ENCODE measurements at regions not wholly inside any gene's neighbourhood (a gene's known extent, or its start where the extent isn't known, plus 50 kb on each side); places are given as distances from the start of the nearest gene placed in this dataset.
"Not testable (repeated sequence)": the region's sequence is repeated elsewhere in the genome, so short reads cannot be mapped to it uniquely, and the experiment has no call there.

DNA sequence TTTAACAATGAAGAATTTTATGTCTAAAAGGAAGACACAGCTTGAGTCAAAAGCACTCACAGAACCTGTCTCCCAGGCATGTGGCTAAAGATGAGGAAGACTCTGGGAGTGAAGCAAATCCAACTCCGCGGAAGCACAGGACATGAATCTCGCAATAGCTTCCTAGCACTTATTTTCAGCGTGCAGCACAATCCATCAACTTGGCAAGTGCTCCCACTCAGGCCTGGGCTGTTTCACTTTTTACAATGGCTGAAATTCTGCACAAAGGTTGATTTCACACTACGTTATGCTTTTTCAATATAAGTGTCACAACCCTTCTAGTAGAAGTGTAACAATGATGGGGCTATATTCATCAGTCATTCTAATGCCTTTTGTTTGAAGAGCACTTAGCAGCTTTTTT, 180.2 kb downstream of the XPNPEP1 start:
- H3K36me3 Mint-ChIP-seq, result no peaks in the 10 kb centered on the region
- no peak overlapping the region for H3K4me3 Mint-ChIP-seq
- H3K9me3 Mint-ChIP-seq, result no peaks in the 10 kb centered on the region
- no peaks in the 10 kb centered on the region for H3K4me1 Mint-ChIP-seq
- no peak overlapping the region for H3K27ac Mint-ChIP-seq
- H3K27me3 Mint-ChIP-seq, result peaks cover 2% of the 10 kb centered on the region

- H3K36me3 Mint-ChIP-seq, result no peaks in the 10 kb centered on the region
- H3K4me3 Mint-ChIP-seq, result no peak overlapping the region
- H3K27ac Mint-ChIP-seq, result no peak overlapping the region
- no peaks in the 10 kb centered on the region for H3K4me1 Mint-ChIP-seq
- no peaks in the 10 kb centered on the region for H3K9me3 Mint-ChIP-seq
- peaks cover 7% of the 10 kb centered on the region for H3K27me3 Mint-ChIP-seq
These were observed 181.6 kb downstream of the XPNPEP1 start for GRCh38 chr10:109741712-109742111.

DNA sequence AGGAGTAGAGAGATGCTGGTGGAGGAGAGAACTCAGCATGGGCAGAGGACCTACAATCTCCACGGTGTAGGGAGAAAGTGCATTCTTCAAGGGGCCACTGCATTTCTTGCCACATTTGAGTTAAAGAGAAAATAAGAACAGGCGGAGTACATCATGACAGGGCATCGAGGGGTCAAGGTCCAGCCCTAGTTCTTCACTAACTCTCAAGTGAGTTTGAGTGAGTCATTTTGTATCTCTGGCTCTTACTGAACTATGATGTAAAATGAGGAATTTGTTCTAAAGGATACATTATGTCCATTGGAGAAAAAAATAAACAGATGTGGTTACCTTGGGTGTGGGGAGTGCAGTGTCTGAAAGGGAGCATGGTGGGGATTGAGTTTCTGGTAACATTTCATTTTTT, 182.9 kb downstream of the XPNPEP1 start:
- H3K4me1 Mint-ChIP-seq, result no peaks in the 10 kb centered on the region
- H3K4me3 Mint-ChIP-seq, result no peak overlapping the region
- H3K36me3 Mint-ChIP-seq, result no peaks in the 10 kb centered on the region
- H3K9me3 Mint-ChIP-seq, result no peaks in the 10 kb centered on the region
- H3K27ac Mint-ChIP-seq, result no peak overlapping the region
- H3K27me3 Mint-ChIP-seq, result peaks cover 7% of the 10 kb centered on the region

DNA sequence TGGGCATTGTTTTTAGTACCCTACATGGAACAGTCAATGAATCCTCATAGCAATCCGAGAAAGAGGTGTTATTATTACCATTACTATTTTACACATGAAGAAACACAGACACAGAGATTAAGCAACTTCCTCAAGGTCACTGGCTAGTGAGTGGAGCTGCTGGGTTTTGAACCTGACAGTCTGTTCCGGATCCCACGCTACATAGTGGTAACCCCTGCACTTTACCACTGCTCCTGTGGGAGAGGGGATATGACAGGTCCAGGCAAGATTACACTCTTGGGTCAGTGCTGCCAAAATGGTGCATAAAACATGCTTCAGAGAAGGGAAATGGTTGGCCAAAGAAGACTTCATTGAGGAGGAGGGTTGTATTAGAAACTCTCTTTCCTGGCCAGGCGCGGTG, 185.7 kb downstream of the XPNPEP1 start:
- no peaks in the 10 kb centered on the region for H3K4me1 Mint-ChIP-seq
- H3K36me3 Mint-ChIP-seq, result no peaks in the 10 kb centered on the region
- H3K27ac Mint-ChIP-seq, result no peak overlapping the region
- no peak overlapping the region for H3K4me3 Mint-ChIP-seq
- H3K9me3 Mint-ChIP-seq, result no peaks in the 10 kb centered on the region
- H3K27me3 Mint-ChIP-seq, result peaks cover 7% of the 10 kb centered on the region

DNA sequence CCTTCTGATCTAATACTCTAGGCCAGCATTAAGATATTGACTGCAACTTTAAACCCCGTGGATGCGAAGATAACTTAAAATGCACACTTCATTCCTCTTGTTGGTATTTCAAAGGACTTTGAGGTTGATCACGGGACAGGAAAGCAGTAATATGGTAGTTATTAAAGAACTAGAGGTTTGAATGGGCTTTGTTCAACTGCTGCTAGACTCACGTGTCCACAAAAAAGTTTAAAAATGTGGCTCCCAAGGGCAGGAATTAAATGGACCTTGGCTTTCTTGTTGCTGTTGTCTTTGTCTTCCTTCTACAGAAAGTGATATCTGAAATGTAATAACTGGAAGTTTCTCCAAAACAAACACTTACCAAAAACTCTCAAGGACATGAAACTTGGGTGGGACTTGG, 186.3 kb downstream of the XPNPEP1 start:
- H3K27ac Mint-ChIP-seq, result no peak overlapping the region
- H3K4me3 Mint-ChIP-seq, result no peak overlapping the region
- no peaks in the 10 kb centered on the region for H3K9me3 Mint-ChIP-seq
- no peaks in the 10 kb centered on the region for H3K36me3 Mint-ChIP-seq
- peaks cover 7% of the 10 kb centered on the region for H3K27me3 Mint-ChIP-seq
- H3K4me1 Mint-ChIP-seq, result no peaks in the 10 kb centered on the region

DNA sequence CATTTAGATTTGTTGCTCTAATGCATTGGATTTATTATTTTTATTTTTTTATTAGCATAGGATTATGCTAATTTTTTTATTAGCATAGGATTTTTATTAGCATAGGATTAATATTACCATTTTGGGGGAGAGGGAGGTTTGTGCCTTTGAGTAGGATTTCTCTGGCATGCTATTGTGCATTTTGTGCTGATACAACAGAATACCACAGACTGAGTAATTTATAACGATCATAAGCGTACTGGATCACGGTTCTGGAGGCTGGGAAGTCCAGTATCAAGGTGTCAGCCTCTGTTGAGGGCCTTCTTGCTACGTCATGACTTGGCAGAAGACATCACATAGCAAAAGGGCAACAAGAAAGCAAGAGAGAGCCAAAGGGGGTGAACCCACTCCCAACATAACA, 187.5 kb downstream of the XPNPEP1 start:
- no peak overlapping the region for H3K4me3 Mint-ChIP-seq
- no peak overlapping the region for H3K27ac Mint-ChIP-seq
- H3K36me3 Mint-ChIP-seq, result no peaks in the 10 kb centered on the region
- H3K4me1 Mint-ChIP-seq, result no peaks in the 10 kb centered on the region
- peaks cover under 1% of the 10 kb centered on the region for H3K9me3 Mint-ChIP-seq
- peaks cover 7% of the 10 kb centered on the region for H3K27me3 Mint-ChIP-seq

DNA sequence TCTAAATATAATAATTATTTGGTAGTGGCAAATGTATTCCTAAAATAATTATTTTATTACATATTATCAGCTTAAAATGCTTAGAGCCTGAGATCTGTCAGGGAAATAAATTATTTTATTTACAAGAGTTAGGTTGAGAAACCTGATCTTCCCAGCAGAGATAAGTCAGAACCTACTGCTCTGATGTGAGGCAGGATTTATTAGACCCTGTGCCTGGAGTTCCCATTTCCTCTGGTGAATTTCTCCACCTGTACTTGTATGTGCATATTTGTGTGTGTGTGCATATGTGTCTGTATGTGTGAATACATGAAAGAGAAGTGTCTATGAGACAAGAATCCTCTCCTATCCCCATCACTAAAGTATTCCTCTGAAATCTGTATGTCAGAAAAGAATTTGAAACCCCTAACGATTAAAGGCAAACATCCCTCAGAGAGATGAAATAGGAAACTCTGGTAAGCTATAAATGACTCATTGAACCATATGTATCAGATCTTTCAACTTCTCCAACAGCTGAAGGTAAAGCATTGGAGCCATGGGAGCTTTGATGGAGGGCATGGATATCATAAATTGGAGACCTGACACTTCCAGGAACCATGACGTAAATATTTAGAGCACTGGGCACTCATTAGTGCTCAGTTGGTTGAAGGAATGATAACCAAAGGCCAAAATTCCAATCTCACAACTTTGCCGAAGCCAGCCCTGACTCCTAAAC, 190.9 kb downstream of the XPNPEP1 start:
- Mint-ChIP-seq H3K4me3 (no peak overlapping the region), H3K9me3 (peaks cover 4% of the 10 kb centered on the region), H3K27ac (no peak overlapping the region), H3K36me3 (no peaks in the 10 kb centered on the region), H3K27me3 (peaks cover 2% of the 10 kb centered on the region), H3K4me1 (no peaks in the 10 kb centered on the region)

- not testable (repeated sequence) for H3K27ac Mint-ChIP-seq, H3K36me3 Mint-ChIP-seq, H3K4me3 Mint-ChIP-seq, H3K9me3 Mint-ChIP-seq, H3K27me3 Mint-ChIP-seq, H3K4me1 Mint-ChIP-seq
These were observed 193.4 kb downstream of the XPNPEP1 start for GRCh38 chr10:109729895-109730294.

- Mint-ChIP-seq H3K4me3 (no peak overlapping the region), H3K9me3 (peaks cover 4% of the 10 kb centered on the region)
These were observed 195.9 kb downstream of the XPNPEP1 start for GRCh38 chr10:109727436-109727835.

DNA sequence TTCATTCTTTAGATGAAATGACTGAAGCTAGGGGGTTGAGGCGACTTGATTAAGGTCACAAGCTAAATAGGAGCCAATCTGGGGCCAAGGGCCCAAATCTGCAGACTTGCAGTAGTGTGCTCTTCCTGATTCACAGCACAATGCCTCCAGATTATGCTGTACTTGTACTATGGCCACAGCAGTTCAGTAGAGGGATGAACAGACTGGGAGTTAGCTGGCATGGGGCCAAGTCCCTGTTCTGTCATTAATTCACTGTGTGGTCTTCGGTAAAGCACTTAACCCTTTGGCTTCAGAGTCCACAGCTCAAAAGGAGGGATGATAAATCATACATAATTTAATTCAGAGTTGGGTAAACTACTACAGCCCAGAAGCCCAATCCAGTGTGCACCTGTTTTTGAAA, 196.8 kb downstream of the XPNPEP1 start:
- Mint-ChIP-seq H3K27ac (no peak overlapping the region), H3K4me1 (no peaks in the 10 kb centered on the region), H3K4me3 (no peak overlapping the region), H3K9me3 (peaks cover 4% of the 10 kb centered on the region), H3K27me3 (no peaks in the 10 kb centered on the region), H3K36me3 (no peaks in the 10 kb centered on the region)

More at GRCh38 chr10:109727436-109727835, 195.9 kb downstream of the XPNPEP1 start:
- Mint-ChIP-seq H3K36me3 (no peaks in the 10 kb centered on the region), H3K27ac (no peak overlapping the region), H3K27me3 (no peaks in the 10 kb centered on the region), H3K4me1 (no peaks in the 10 kb centered on the region)

DNA sequence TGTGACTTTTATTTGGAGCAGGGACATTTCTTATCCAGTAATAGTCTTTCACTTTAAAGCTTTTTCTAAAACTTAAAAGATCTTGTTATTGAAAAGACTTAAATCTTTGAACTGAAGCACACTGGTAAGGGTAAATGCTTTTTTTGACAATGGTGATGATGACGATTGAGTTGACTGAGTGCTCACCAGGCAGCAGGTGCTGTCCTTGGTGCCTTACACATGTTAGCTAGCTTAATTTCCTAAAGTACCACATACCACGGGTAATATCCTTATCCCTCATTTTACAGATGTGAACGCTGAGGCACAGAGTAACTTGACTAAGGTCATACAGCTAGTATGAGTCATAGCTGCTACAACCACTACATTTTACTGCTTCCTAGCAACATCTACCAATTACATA, 200.0 kb downstream of the XPNPEP1 start:
- no peaks in the 10 kb centered on the region for H3K36me3 Mint-ChIP-seq
- H3K4me1 Mint-ChIP-seq, result no peaks in the 10 kb centered on the region
- no peak overlapping the region for H3K27ac Mint-ChIP-seq
- H3K9me3 Mint-ChIP-seq, result no peaks in the 10 kb centered on the region
- H3K4me3 Mint-ChIP-seq, result no peak overlapping the region
- peaks cover 1% of the 10 kb centered on the region for H3K27me3 Mint-ChIP-seq

DNA sequence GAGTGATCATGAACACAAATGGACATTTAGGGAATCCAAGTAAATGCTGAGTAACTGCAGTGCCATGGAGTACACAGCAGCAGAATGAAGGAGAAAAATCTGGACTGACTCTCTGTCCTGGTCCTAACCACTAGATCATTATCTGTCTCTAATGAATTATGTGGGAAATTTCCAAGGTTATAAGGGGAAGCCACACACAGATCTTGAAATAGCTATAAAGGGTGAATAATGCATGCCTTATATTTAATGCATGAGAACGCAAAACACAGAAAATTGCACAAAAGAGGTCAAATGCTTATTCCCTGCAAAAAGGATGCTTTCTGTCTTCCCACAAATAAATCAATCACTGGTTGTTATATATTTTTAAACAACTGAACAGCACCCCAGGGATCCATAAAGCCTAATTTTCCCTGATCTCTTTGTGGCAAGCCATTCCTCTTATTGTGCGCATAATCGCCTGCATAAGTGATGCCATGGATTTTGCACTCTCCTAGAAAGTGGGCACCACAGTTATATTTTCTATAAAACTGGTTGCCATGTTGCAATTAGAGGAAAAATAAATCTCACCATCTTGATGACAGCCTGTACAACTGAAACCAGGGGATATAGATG, 201.8 kb downstream of the XPNPEP1 start:
- no peak overlapping the region for H3K27ac Mint-ChIP-seq
- no peak overlapping the region for H3K4me3 Mint-ChIP-seq
- H3K36me3 Mint-ChIP-seq, result no peaks in the 10 kb centered on the region
- H3K9me3 Mint-ChIP-seq, result no peaks in the 10 kb centered on the region
- H3K27me3 Mint-ChIP-seq, result peaks cover 1% of the 10 kb centered on the region
- no peaks in the 10 kb centered on the region for H3K4me1 Mint-ChIP-seq

- H3K27ac Mint-ChIP-seq, result no peak overlapping the region
- H3K4me3 Mint-ChIP-seq, result no peak overlapping the region
- H3K36me3 Mint-ChIP-seq, result no peaks in the 10 kb centered on the region
- no peaks in the 10 kb centered on the region for H3K27me3 Mint-ChIP-seq
- peaks cover 5% of the 10 kb centered on the region for H3K9me3 Mint-ChIP-seq
- no peaks in the 10 kb centered on the region for H3K4me1 Mint-ChIP-seq
These were observed 217.2 kb downstream of the XPNPEP1 start for GRCh38 chr10:109706026-109706560.

DNA sequence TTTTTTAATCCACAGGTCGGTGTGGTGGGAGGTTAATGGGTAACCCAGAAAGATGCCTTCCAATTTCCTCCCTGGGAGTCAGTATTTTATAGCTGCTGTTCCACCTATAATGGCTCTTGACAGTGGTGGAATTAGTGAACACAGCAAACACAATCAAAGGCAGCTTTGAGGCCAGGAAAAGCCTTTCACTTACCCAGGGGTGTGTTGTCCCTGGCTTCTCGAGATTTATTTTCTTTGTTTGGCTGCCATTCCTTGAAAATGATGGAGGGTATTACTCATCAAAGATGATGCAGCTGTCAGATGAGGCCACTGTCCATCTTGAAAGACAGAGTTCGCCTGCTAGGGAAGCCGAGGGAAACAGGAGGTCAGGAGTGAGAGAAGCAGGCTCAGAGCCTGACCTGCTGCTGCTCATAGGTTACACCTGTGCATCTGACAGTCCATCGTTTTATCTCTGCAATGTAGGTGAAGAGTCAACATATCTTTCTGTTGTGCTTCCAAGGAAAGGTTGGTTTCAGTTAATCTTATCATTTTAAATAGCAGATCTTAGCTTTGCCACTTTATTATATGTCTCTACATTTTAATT, 221.6 kb downstream of the XPNPEP1 start:
- no peaks in the 10 kb centered on the region for H3K36me3 Mint-ChIP-seq

DNA sequence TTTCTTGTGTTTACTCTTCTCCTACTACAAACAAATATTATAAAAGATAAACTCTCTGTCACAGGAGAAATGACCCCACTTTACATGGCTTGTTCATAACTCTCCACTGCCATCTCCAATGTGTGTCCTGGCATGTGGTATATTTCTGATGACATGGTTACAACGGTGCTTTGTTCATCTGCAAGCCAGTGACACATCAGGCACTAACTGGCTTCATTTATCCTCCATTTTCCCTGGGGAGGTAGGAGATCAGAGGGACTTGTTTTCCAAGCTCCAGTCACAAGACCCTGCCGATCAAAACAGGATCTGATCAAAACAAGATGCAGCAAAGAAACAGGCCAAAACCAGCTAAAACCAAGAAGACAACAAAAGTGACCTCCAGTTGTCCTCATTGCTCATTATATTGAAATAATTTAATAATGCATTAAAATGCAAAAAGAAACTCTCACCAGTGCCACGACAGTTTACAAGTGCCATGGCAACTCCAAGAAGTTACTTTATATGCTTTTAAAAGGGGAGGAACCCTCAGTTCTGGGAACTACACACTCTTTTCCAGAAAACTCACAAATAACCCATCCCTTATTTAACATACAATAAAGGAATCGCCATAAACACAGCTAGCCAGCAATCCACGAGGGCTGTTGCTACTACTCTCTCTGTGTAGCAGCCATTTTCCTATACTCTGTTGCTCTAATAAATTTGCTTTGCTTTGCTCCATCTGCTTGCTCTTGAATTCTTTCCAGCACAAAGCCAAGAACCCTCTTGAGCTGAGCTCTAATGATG, 224.2 kb downstream of the XPNPEP1 start:
- Mint-ChIP-seq H3K9me3 (no peaks in the 10 kb centered on the region), H3K27ac (no peak overlapping the region), H3K4me1 (no peaks in the 10 kb centered on the region), H3K36me3 (no peaks in the 10 kb centered on the region), H3K4me3 (no peak overlapping the region), H3K27me3 (no peaks in the 10 kb centered on the region)

More for the DNA sequence above, 221.6 kb downstream of the XPNPEP1 start:
- Mint-ChIP-seq H3K4me3 (no peak overlapping the region), H3K27ac (no peak overlapping the region), H3K4me1 (no peaks in the 10 kb centered on the region), H3K27me3 (no peaks in the 10 kb centered on the region), H3K9me3 (no peaks in the 10 kb centered on the region)

DNA sequence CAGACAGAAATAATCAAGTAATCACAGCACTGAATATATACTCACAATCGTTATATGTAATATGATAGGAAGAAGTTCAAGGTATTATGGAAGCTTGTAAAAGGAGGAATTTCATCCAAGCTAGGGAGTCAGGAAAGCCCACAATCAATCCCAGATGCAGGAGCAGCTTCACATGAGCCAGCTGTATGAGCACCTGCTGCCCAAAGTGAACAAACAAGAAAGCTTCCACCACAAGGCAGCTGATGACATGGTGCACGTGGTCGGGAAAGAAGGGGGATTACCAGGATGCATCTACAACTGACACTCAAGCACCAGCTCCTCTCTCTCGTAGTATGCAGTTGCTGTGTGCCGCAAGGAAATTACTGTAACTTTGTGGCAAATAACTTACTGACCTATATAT, 225.2 kb downstream of the XPNPEP1 start:
- Mint-ChIP-seq H3K27me3 (no peaks in the 10 kb centered on the region), H3K36me3 (no peaks in the 10 kb centered on the region), H3K9me3 (no peaks in the 10 kb centered on the region), H3K4me3 (no peak overlapping the region), H3K4me1 (no peaks in the 10 kb centered on the region), H3K27ac (no peak overlapping the region)

Data from activated naive CD4-positive, alpha-beta T cell treated with anti-CD3 and anti-CD28 coated beads, Interleukin-2, amount 50 U/mL, for 24 hours (primary cell).